Caco-2 (cell line): ENCODE measurements at regions not wholly inside any gene's neighbourhood (a gene's known extent, or its start where the extent isn't known, plus 50 kb on each side); places are given as distances from the start of the nearest gene placed in this dataset.

ENCODE experiments used
- BruUV-seq: library from RNA; stranded (reverse); fragments of 400-500 nt; replicated peaks from 2 replicates; lab custom pipeline; 2021; lab: Mats Ljungman, UMichigan
- CTCF ChIA-PET: fragments of 300-600 bp; sonication (Branson Sonifier 250); formaldehyde crosslinking; loops from one replicate; lab custom pipeline; 2022; ENCODE audit warnings: antibody characterized with exemption; lab: Charles Lee
- POLR2A ChIA-PET: fragments of 300-600 bp; sonication (Branson Sonifier 250); formaldehyde crosslinking; loops from one replicate; lab custom pipeline; 2022; ENCODE audit warnings: antibody characterized with exemption; lab: Charles Lee
- DNase-seq, 2 experiments: peaks; one replicate each; pipeline versions ENCODE4 v3.0.0 to v3.0.0-alpha.2; 2020 to 2022
- H3K27me3 ChIP-seq: replicated peaks from 2 replicates; pipeline ENCODE4 v1.6.0; 2011; ENCODE audit warnings: low read length; ENCODE audit not compliant: control insufficient read depth, insufficient read depth
- H3K36me3 ChIP-seq: 2 replicates; pipeline ENCODE4 v1.5.1; 2011; ENCODE audit warnings: low read length; ENCODE audit not compliant: control insufficient read depth, insufficient read depth
- H3K4me1 ChIP-seq: fragments of 250-450 bp; sonication (Bioruptor Pico); 2 replicates; pipeline ENCODE4 v1.5.1; 2020; ENCODE audit warnings: mild to moderate bottlenecking
- H3K4me3 ChIP-seq: 2 replicates; pipeline ENCODE4 v1.5.1; 2011; ENCODE audit warnings: low read depth, mild to moderate bottlenecking, control low read depth, low read length
- H3K9me3 ChIP-seq: fragments of 250-450 bp; sonication (Bioruptor Pico); 2 replicates; pipeline ENCODE4 v1.5.1; 2020; ENCODE audit warnings: mild to moderate bottlenecking, moderate library complexity
- H3K27ac Mint-ChIP-seq: one replicate; pipeline ENCODE4 v1.8.0; 2022; ENCODE audit warnings: mixed read lengths; ENCODE audit not compliant: unreplicated experiment
- H3K27me3 Mint-ChIP-seq: one replicate; pipeline ENCODE4 v1.8.0; 2022; ENCODE audit warnings: mixed read lengths; ENCODE audit not compliant: insufficient read depth, unreplicated experiment
- H3K36me3 Mint-ChIP-seq: one replicate; pipeline ENCODE4 v1.8.0; 2022; ENCODE audit warnings: mild to moderate bottlenecking, mixed read lengths; ENCODE audit not compliant: insufficient read depth, unreplicated experiment
- H3K4me1 Mint-ChIP-seq: one replicate; pipeline ENCODE4 v1.8.0; 2022; ENCODE audit warnings: low read depth, mixed read lengths; ENCODE audit not compliant: unreplicated experiment
- H3K4me3 Mint-ChIP-seq: one replicate; pipeline ENCODE4 v1.8.0; 2022; ENCODE audit warnings: mild to moderate bottlenecking, moderate library complexity, mixed read lengths; ENCODE audit not compliant: unreplicated experiment
- H3K9me3 Mint-ChIP-seq: one replicate; pipeline ENCODE4 v1.8.0; 2022; ENCODE audit warnings: mixed read lengths; ENCODE audit not compliant: unreplicated experiment
- CTCF ChIP-seq, 2 experiments: fragments of 200-600 bp in 1 of 2; IDR thresholded peaks; 1 replicate in 1 of 2; 2 replicates in 1 of 2; pipeline versions ENCODE4 v1.5.1 to v1.8.0; 2011 to 2022; ENCODE audit warnings: antibody characterized with exemption in 1 of 2, control low read depth in 1 of 2, inconsistent platforms in 1 of 2, low read depth in 1 of 2, low read length in 1 of 2, mild to moderate bottlenecking in 1 of 2, moderate library complexity in 1 of 2; ENCODE audit not compliant: insufficient read depth in 1 of 2, severe bottlenecking in 1 of 2, unreplicated experiment in 1 of 2
- intact Hi-C: fragments of 100-400 bp; cut with micrococcal nuclease; formaldehyde crosslinking; loops from one replicate; pipeline ENCODE4 v1.10.0; 2022; ENCODE audit not compliant: unreplicated experiment

- TF ChIP-seq CTCF (IDR thresholded peaks at IDR 0.05; ENCODE audit: insufficient read depth in 1 of 2, low read depth in 1 of 2, low read length in 1 of 2, severe bottlenecking in 1 of 2, unreplicated experiment in 1 of 2): no peak
- no peaks in the 10 kb centered on the region for H3K9me3 ChIP-seq
- H3K4me1 Mint-ChIP-seq: no peaks in the 10 kb centered on the region
- no TSS peak for BruUV-seq
- no peaks in the 10 kb centered on the region for H3K36me3 Mint-ChIP-seq
- H3K36me3 ChIP-seq: no peaks in the 10 kb centered on the region
- intact Hi-C loops: no loop called here
- H3K27me3 ChIP-seq: no peaks in the 10 kb centered on the region
- no peaks in the 10 kb centered on the region for H3K9me3 Mint-ChIP-seq
- no peak overlapping the region for H3K4me3 Mint-ChIP-seq
- no peak overlapping the region for H3K27ac Mint-ChIP-seq
- no peaks in the 10 kb centered on the region for H3K27me3 Mint-ChIP-seq
- H3K4me3 ChIP-seq: no peak overlapping the region
- CTCF ChIA-PET: no interaction called here
- DNase-seq: no peak
- no peaks in the 10 kb centered on the region for H3K4me1 ChIP-seq
- POLR2A ChIA-PET: no interaction called here
Observed at GRCh38 chr4:132502096-132502552, 647.0 kb upstream of the PCDH10 start.

- Histone ChIP-seq H3K4me1 (no peaks in the 10 kb centered on the region), H3K4me3 (no peak overlapping the region), H3K9me3 (no peaks in the 10 kb centered on the region), H3K36me3 (no peaks in the 10 kb centered on the region), H3K27me3 (no peaks in the 10 kb centered on the region)
- H3K27ac Mint-ChIP-seq: no peak overlapping the region
- no peaks in the 10 kb centered on the region for H3K4me1 Mint-ChIP-seq
- TF ChIP-seq CTCF (IDR thresholded peaks at IDR 0.05; ENCODE audit: insufficient read depth in 1 of 2, low read depth in 1 of 2, low read length in 1 of 2, severe bottlenecking in 1 of 2, unreplicated experiment in 1 of 2): no peak
- no peaks in the 10 kb centered on the region for H3K9me3 Mint-ChIP-seq
- no peak overlapping the region for H3K4me3 Mint-ChIP-seq
- ChIA-PET POLR2A (no interaction called here), CTCF (no interaction called here)
- no peak for DNase-seq
- intact Hi-C loops: no loop called here
- no peaks in the 10 kb centered on the region for H3K27me3 Mint-ChIP-seq
- BruUV-seq: no TSS peak
- H3K36me3 Mint-ChIP-seq: no peaks in the 10 kb centered on the region
Observed at GRCh38 chr4:132504438-132504837, 644.7 kb upstream of the PCDH10 start.

GRCh38 chr4:132506568-132506967 is 642.5 kb upstream of the PCDH10 start:
- no peak overlapping the region for H3K27ac Mint-ChIP-seq
- no peaks in the 10 kb centered on the region for H3K36me3 Mint-ChIP-seq
- H3K27me3 ChIP-seq: no peaks in the 10 kb centered on the region
- ChIA-PET CTCF (no interaction called here), POLR2A (no interaction called here)
- no peaks in the 10 kb centered on the region for H3K36me3 ChIP-seq
- H3K9me3 ChIP-seq: no peaks in the 10 kb centered on the region
- DNase-seq: no peak
- H3K4me3 Mint-ChIP-seq: no peak overlapping the region
- TF ChIP-seq CTCF (IDR thresholded peaks at IDR 0.05; ENCODE audit: insufficient read depth in 1 of 2, low read depth in 1 of 2, low read length in 1 of 2, severe bottlenecking in 1 of 2, unreplicated experiment in 1 of 2): no peak
- intact Hi-C loops: no loop called here
- BruUV-seq: no TSS peak
- no peaks in the 10 kb centered on the region for H3K4me1 ChIP-seq
- H3K9me3 Mint-ChIP-seq: no peaks in the 10 kb centered on the region
- no peaks in the 10 kb centered on the region for H3K4me1 Mint-ChIP-seq
- H3K4me3 ChIP-seq: no peak overlapping the region
- no peaks in the 10 kb centered on the region for H3K27me3 Mint-ChIP-seq
